Esophagus muscularis mucosa (tissue), 3 donors: ENCODE measurements at regions not wholly inside any gene's neighbourhood (a gene's known extent, or its start where the extent isn't known, plus 50 kb on each side); places are given as distances from the start of the nearest gene placed in this dataset.

Source experiments
- CTCF ChIP-seq, 3 experiments: fragments of 200-600 bp in 2 of 3; fragments of 450-650 bp in 1 of 3; sonication (generic) in 2 of 3; IDR thresholded peaks; one replicate each; pipeline ENCODE4 v1.5.1; 2017 to 2019; ENCODE audit warnings: antibody characterized with exemption in 3 of 3, mild to moderate bottlenecking in 2 of 3, moderate library complexity in 1 of 3
- EP300 ChIP-seq: sonication (generic); formaldehyde crosslinking; IDR thresholded peaks from one replicate; pipeline ENCODE4 v1.6.1; 2017; ENCODE audit warnings: antibody characterized with exemption

- no peak for TF ChIP-seq EP300
- no peak for TF ChIP-seq CTCF (IDR thresholded peaks at IDR 0.05)
Measured at GRCh38 chr19:29318581-29318980, 105.6 kb upstream of the UQCRFS1 start.
